ENCODE measurements at regions not wholly inside any gene's neighbourhood (a gene's known extent, or its start where the extent isn't known, plus 50 kb on each side); places are given as distances from the start of the nearest gene placed in this dataset.

DNA sequence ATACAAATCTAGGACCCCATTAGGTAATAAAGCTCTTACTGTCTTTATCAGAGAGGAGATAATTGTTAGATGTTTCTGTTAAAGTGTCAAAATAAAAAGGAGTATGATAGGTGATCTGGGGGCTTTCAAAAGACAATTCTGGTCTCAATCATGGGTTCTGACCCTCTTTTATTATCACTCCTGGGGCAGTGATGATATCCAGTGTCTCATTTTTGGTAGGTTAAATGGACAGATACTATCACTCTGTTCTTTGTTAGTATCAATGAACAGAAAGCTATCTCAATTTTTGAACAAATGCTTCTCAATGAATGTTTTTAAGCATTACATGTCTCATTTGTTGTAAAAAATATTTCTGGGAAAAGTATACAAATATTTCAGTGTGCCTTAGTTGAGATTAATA, 405.9 kb downstream of the MLLT3 start:
- TF ChIP-seq CTCF (conservative IDR thresholded peaks at IDR 0.05; ENCODE audit: low read depth, low read length) (no peak), RAD21 (IDR thresholded peaks at IDR 0.05; ENCODE audit: low read length) (no peak), RCOR1 (IDR thresholded peaks at IDR 0.05; ENCODE audit: insufficient replicate concordance, low read length) (no peak), CEBPB (IDR thresholded peaks at IDR 0.05; ENCODE audit: low read depth, low read length) (no peak), POLR2A (IDR thresholded peaks at IDR 0.05; ENCODE audit: low read depth, low read length) (no peak), MXI1 (IDR thresholded peaks at IDR 0.05; ENCODE audit: borderline replicate concordance, low read depth, low read length) (no peak), SMC3 (IDR thresholded peaks at IDR 0.05; ENCODE audit: low read depth, low read length) (no peak), CHD1 (IDR thresholded peaks at IDR 0.05; ENCODE audit: low read depth, low read length) (no peak), MAFK (IDR thresholded peaks at IDR 0.05; ENCODE audit: low read depth, low read length) (no peak)
- TF ChIP-seq, protein P1, sequence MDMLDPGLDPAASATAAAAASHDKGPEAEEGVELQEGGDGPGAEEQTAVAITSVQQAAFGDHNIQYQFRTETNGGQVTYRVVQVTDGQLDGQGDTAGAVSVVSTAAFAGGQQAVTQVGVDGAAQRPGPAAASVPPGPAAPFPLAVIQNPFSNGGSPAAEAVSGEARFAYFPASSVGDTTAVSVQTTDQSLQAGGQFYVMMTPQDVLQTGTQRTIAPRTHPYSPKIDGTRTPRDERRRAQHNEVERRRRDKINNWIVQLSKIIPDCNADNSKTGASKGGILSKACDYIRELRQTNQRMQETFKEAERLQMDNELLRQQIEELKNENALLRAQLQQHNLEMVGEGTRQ (IDR thresholded peaks at IDR 0.05; ENCODE audit: low read depth, low read length), result no peak
